ENCODE measurements at regions not wholly inside any gene's neighbourhood (a gene's known extent, or its start where the extent isn't known, plus 50 kb on each side); places are given as distances from the start of the nearest gene placed in this dataset.

DNA sequence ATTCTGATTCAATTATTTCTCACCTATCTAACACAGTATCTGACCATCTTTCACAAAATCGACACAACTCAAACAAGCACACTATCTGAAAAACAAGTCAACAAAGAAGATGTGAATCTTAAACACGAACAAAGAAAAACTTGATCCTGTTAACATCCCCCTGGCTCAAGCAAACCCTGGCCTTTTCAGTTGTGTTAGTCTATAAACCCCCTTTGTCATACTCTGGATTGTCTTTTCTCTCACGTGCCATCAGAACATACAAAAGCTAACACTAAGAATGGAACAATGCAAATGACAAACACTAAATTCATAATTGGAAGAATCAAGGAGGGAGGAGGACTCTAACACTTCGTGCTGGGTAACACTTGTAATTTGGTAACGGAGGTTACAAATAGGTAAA, 168.7 kb downstream of the GASK1B start:
- no peak for TF ChIP-seq NR2F2 (IDR thresholded peaks at IDR 0.05)
- no peak for TF ChIP-seq GABPA (IDR thresholded peaks at IDR 0.05 in 1 of 2, conservative IDR thresholded peaks at IDR 0.05 in 1 of 2)
- no peak for TF ChIP-seq HNF4A (conservative IDR thresholded peaks at IDR 0.05)
- TF ChIP-seq HNF4G (IDR thresholded peaks at IDR 0.05) = no peak
- TF ChIP-seq, protein P1, sequence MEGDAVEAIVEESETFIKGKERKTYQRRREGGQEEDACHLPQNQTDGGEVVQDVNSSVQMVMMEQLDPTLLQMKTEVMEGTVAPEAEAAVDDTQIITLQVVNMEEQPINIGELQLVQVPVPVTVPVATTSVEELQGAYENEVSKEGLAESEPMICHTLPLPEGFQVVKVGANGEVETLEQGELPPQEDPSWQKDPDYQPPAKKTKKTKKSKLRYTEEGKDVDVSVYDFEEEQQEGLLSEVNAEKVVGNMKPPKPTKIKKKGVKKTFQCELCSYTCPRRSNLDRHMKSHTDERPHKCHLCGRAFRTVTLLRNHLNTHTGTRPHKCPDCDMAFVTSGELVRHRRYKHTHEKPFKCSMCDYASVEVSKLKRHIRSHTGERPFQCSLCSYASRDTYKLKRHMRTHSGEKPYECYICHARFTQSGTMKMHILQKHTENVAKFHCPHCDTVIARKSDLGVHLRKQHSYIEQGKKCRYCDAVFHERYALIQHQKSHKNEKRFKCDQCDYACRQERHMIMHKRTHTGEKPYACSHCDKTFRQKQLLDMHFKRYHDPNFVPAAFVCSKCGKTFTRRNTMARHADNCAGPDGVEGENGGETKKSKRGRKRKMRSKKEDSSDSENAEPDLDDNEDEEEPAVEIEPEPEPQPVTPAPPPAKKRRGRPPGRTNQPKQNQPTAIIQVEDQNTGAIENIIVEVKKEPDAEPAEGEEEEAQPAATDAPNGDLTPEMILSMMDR (IDR thresholded peaks at IDR 0.05; ENCODE audit: low read depth, low read length, missing input control) = no peak
- TF ChIP-seq YY1 (IDR thresholded peaks at IDR 0.05) = no peak
- TF ChIP-seq, protein P2, sequence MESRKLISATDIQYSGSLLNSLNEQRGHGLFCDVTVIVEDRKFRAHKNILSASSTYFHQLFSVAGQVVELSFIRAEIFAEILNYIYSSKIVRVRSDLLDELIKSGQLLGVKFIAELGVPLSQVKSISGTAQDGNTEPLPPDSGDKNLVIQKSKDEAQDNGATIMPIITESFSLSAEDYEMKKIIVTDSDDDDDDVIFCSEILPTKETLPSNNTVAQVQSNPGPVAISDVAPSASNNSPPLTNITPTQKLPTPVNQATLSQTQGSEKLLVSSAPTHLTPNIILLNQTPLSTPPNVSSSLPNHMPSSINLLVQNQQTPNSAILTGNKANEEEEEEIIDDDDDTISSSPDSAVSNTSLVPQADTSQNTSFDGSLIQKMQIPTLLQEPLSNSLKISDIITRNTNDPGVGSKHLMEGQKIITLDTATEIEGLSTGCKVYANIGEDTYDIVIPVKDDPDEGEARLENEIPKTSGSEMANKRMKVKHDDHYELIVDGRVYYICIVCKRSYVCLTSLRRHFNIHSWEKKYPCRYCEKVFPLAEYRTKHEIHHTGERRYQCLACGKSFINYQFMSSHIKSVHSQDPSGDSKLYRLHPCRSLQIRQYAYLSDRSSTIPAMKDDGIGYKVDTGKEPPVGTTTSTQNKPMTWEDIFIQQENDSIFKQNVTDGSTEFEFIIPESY (IDR thresholded peaks at IDR 0.05) = no peak
- no peak for TF ChIP-seq TAF1 (conservative IDR thresholded peaks at IDR 0.05)
- TF ChIP-seq FOXA1 (IDR thresholded peaks at IDR 0.05) = no peak
- TF ChIP-seq FOXA2 (IDR thresholded peaks at IDR 0.05) = no peak
- no peak for TF ChIP-seq REST (IDR thresholded peaks at IDR 0.05)
- no peak for TF ChIP-seq SP1 (IDR thresholded peaks at IDR 0.05)
- TF ChIP-seq, protein P3, sequence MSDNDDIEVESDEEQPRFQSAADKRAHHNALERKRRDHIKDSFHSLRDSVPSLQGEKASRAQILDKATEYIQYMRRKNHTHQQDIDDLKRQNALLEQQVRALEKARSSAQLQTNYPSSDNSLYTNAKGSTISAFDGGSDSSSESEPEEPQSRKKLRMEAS (IDR thresholded peaks at IDR 0.05) = no peak
- TF ChIP-seq RXRA (IDR thresholded peaks at IDR 0.05) = no peak
- TF ChIP-seq RAD21 (IDR thresholded peaks at IDR 0.05) = no peak
- no peak for TF ChIP-seq JUND (IDR thresholded peaks at IDR 0.05)
- no peak for TF ChIP-seq EGR1 (IDR thresholded peaks at IDR 0.05; ENCODE audit: low read depth in 2 of 2)
- TF ChIP-seq, protein P4, sequence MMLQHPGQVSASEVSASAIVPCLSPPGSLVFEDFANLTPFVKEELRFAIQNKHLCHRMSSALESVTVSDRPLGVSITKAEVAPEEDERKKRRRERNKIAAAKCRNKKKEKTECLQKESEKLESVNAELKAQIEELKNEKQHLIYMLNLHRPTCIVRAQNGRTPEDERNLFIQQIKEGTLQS (IDR thresholded peaks at IDR 0.05) = no peak
- H3K27me3 ChIP-seq (ENCODE audit: control insufficient read depth in 4 of 4, insufficient read depth in 4 of 4, low read length in 3 of 4) = no peaks in the 10 kb centered on the region
- no peak for DNase-seq (ENCODE audit: low spot score)
- 71% methylated on average over 5 of the region's 5 CpGs for WGBS
- H3K36me3 ChIP-seq (ENCODE audit: control insufficient read depth in 4 of 4, insufficient read depth in 3 of 4, low read depth in 1 of 4, low read length in 3 of 4) = no peaks in the 10 kb centered on the region
- H3K9me3 ChIP-seq (ENCODE audit: control insufficient read depth in 4 of 4, low read length in 3 of 4) = no peaks in the 10 kb centered on the region
- H3K4me3 ChIP-seq (ENCODE audit: low read depth in 1 of 3, low read length in 3 of 3) = no peak overlapping the region
- no peak overlapping the region for H3K27ac ChIP-seq (ENCODE audit: low read depth in 1 of 2, low read length in 2 of 2)
- no peak overlapping the region for H3K9ac ChIP-seq (ENCODE audit: low read depth in 1 of 2, low read length in 2 of 2)
- no peaks in the 10 kb centered on the region for H3K4me1 ChIP-seq (ENCODE audit: control insufficient read depth in 4 of 4, insufficient read depth in 4 of 4, low read length in 3 of 4)
